ENCODE measurements at regions not wholly inside any gene's neighbourhood (a gene's known extent, or its start where the extent isn't known, plus 50 kb on each side); places are given as distances from the start of the nearest gene placed in this dataset.

DNA sequence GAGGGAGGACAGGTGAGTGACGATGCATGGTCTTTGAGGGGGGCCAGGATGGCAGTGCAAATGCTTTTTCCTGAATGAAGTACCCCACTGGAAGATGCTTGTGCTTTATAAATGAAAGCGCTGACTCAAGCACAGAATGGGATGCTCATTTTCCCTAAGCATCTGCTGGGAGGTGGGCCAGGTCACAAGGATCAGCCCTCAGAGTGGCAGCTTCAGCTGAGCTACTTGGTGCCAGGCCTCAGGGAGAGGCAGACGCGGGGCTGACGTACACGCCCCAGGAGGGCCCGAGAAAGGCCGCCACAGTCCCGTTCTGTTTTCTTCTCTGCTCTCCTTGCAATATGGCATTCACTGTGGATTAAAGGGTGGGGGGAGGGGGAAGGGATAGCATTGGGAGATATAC is 1535.8 kb downstream of the TSPY10 start:
- Mint-ChIP-seq H3K4me3 (no peak overlapping the region), H3K4me1 (no peaks in the 10 kb centered on the region), H3K9me3 (ENCODE audit: insufficient read depth) (no peaks in the 10 kb centered on the region), H3K27me3 (no peaks in the 10 kb centered on the region), H3K27ac (no peak overlapping the region)
- ChIA-PET CTCF (no interaction called here), POLR2A (no interaction called here)
- DNase-seq (no peak), ATAC-seq (ENCODE audit: low read depth) (no peak)
- WGBS (ENCODE audit: insufficient coverage): 86% methylated on average over 1 of the region's 9 CpGs
- no peaks in the 10 kb centered on the region for H4K20me1 ChIP-seq (ENCODE audit: control insufficient read depth, insufficient read depth, low read length, poor library complexity, severe bottlenecking)
- H3K79me2 ChIP-seq (ENCODE audit: control insufficient read depth, insufficient read depth, low read length): no peaks in the 10 kb centered on the region
- H2AFZ ChIP-seq (ENCODE audit: insufficient read depth, low read depth, low read length, poor library complexity, severe bottlenecking): no peak overlapping the region
- H3K27me3 ChIP-seq (replicated peaks in 1 of 4; ENCODE audit: control extremely low read depth in 1 of 4, control insufficient read depth in 3 of 4, insufficient read depth in 4 of 4, low read length in 3 of 4): no peaks in the 10 kb centered on the region
- H3K4me1 ChIP-seq (ENCODE audit: control insufficient read depth in 2 of 2, insufficient read depth in 2 of 2, low read length in 2 of 2): no peaks in the 10 kb centered on the region
- H3K36me3 ChIP-seq (replicated peaks in 1 of 2; ENCODE audit: control extremely low read depth in 1 of 2, control insufficient read depth in 1 of 2, extremely low read depth in 1 of 2, insufficient read depth in 2 of 2, low read length in 1 of 2): no peaks in the 10 kb centered on the region
- TF ChIP-seq EZH2 (IDR thresholded peaks at IDR 0.05; ENCODE audit: borderline replicate concordance, insufficient read depth, low read depth, low read length, poor library complexity, severe bottlenecking): no peak
- TF ChIP-seq, protein P1, sequence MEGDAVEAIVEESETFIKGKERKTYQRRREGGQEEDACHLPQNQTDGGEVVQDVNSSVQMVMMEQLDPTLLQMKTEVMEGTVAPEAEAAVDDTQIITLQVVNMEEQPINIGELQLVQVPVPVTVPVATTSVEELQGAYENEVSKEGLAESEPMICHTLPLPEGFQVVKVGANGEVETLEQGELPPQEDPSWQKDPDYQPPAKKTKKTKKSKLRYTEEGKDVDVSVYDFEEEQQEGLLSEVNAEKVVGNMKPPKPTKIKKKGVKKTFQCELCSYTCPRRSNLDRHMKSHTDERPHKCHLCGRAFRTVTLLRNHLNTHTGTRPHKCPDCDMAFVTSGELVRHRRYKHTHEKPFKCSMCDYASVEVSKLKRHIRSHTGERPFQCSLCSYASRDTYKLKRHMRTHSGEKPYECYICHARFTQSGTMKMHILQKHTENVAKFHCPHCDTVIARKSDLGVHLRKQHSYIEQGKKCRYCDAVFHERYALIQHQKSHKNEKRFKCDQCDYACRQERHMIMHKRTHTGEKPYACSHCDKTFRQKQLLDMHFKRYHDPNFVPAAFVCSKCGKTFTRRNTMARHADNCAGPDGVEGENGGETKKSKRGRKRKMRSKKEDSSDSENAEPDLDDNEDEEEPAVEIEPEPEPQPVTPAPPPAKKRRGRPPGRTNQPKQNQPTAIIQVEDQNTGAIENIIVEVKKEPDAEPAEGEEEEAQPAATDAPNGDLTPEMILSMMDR (IDR thresholded peaks at IDR 0.05): no peak
- no peak overlapping the region for H3K27ac ChIP-seq (ENCODE audit: low read length in 2 of 2)
- H3K9me3 ChIP-seq (ENCODE audit: control extremely low read depth in 1 of 3, control insufficient read depth in 2 of 3, insufficient read depth in 1 of 3, low read length in 2 of 3): peaks cover 0 to 4% (median 0%) of the 10 kb centered on the region in 3 donors
- H3K9ac ChIP-seq (ENCODE audit: low read length): no peak overlapping the region
- H3K4me3 ChIP-seq (ENCODE audit: control extremely low read depth in 1 of 5, extremely low read depth in 1 of 5, insufficient read depth in 1 of 5, low read depth in 2 of 5, low read length in 4 of 5): no peak overlapping the region
- H3K4me2 ChIP-seq (replicated peaks; ENCODE audit: low read depth, low read length, poor library complexity, severe bottlenecking): no peak overlapping the region
- intact Hi-C loops (cut with micrococcal nuclease): no loop called here

GRCh38 chrY:11063960-11064359 is 1536.3 kb downstream of the TSPY10 start:
- intact Hi-C loops (cut with micrococcal nuclease): no loop called here
- H3K4me2 ChIP-seq (replicated peaks; ENCODE audit: low read depth, low read length, poor library complexity, severe bottlenecking): no peak overlapping the region
- WGBS (ENCODE audit: insufficient coverage): no CpG with 5 or more reads among the region's 2 CpGs
- no peaks in the 10 kb centered on the region for H3K4me1 ChIP-seq (ENCODE audit: control insufficient read depth in 2 of 2, insufficient read depth in 2 of 2, low read length in 2 of 2)
- H3K36me3 ChIP-seq (replicated peaks in 1 of 2; ENCODE audit: control extremely low read depth in 1 of 2, control insufficient read depth in 1 of 2, extremely low read depth in 1 of 2, insufficient read depth in 2 of 2, low read length in 1 of 2): no peaks in the 10 kb centered on the region
- ChIA-PET CTCF (no interaction called here), POLR2A (no interaction called here)
- Mint-ChIP-seq H3K4me1 (no peaks in the 10 kb centered on the region), H3K27me3 (no peaks in the 10 kb centered on the region), H3K27ac (no peak overlapping the region), H3K9me3 (ENCODE audit: insufficient read depth) (no peaks in the 10 kb centered on the region), H3K4me3 (no peak overlapping the region)
- no peaks in the 10 kb centered on the region for H3K79me2 ChIP-seq (ENCODE audit: control insufficient read depth, insufficient read depth, low read length)
- no peak overlapping the region for H3K27ac ChIP-seq (ENCODE audit: low read length in 2 of 2)
- ATAC-seq (ENCODE audit: low read depth): no peak
- H3K27me3 ChIP-seq (replicated peaks in 1 of 4; ENCODE audit: control extremely low read depth in 1 of 4, control insufficient read depth in 3 of 4, insufficient read depth in 4 of 4, low read length in 3 of 4): no peaks in the 10 kb centered on the region
- H3K9ac ChIP-seq (ENCODE audit: low read length): no peak overlapping the region
- DNase-seq: no peak
- no peaks in the 10 kb centered on the region for H4K20me1 ChIP-seq (ENCODE audit: control insufficient read depth, insufficient read depth, low read length, poor library complexity, severe bottlenecking)
- no peak overlapping the region for H2AFZ ChIP-seq (ENCODE audit: insufficient read depth, low read depth, low read length, poor library complexity, severe bottlenecking)
- H3K4me3 ChIP-seq (ENCODE audit: control extremely low read depth in 1 of 5, extremely low read depth in 1 of 5, insufficient read depth in 1 of 5, low read depth in 2 of 5, low read length in 4 of 5): no peak overlapping the region
- TF ChIP-seq, protein P1 (IDR thresholded peaks at IDR 0.05): no peak
- TF ChIP-seq EZH2 (IDR thresholded peaks at IDR 0.05; ENCODE audit: borderline replicate concordance, insufficient read depth, low read depth, low read length, poor library complexity, severe bottlenecking): no peak
- H3K9me3 ChIP-seq (ENCODE audit: control extremely low read depth in 1 of 3, control insufficient read depth in 2 of 3, insufficient read depth in 1 of 3, low read length in 2 of 3): peaks cover 0 to 4% (median 0%) of the 10 kb centered on the region in 3 donors

Measured in B cell (primary cell).